ENCODE measurements at regions not wholly inside any gene's neighbourhood (a gene's known extent, or its start where the extent isn't known, plus 50 kb on each side); places are given as distances from the start of the nearest gene placed in this dataset.

DNA sequence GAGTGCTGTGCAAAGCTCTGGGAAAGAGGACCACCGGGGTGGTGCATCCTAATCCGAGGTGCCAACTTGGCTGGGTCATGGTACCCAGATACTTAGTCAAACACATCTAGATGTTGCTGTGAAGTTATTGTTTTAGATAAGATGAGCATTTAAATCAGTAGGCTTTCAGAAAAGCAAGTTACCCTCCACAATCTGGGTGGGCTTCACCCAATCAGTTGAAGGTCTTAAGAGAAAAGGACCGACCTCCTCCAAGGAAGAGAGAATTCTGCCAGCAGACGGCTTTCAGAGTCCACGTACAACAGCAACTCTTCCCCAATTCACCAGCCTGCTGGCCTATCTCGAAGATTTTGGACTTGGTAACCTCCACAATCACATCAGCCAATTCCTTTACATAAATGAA lies 338.1 kb downstream of the C16orf95 start:
- H3K79me2 ChIP-seq (ENCODE audit: control insufficient read depth, insufficient read depth, low read length): no peaks in the 10 kb centered on the region

DNA sequence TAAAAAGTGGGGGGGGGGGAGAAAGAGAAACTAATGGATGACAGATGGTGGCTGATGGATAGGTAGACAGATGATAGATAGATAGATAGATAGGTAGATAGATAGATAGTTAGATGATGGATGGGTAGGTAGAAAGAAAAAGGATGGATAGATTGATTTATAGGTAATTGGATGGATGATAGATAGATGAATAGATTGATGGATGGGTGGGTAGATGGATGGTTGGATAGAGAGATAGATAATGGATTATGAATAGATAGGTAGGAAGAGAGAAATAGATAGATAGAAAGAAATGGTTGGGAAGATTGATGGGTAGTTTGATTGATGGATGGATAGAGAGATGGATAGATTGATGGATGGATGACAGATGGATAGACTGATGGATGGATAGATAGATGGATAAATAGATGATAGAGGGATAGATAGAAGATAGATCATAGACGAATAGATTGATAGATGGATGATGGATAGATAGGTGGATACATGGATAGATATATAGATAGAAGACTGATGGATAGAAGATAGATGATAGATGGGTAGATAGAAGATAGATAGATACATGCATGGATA lies 337.1 kb downstream of the C16orf95 start:
- no peak for DNase-seq (ENCODE audit: low read depth in 2 of 2)
- TF ChIP-seq CTCF (conservative IDR thresholded peaks at IDR 0.05 in 1 of 2, IDR thresholded peaks at IDR 0.05 in 1 of 2; ENCODE audit: low read depth in 1 of 2, low read length in 2 of 2) (no peak), EZH2 (IDR thresholded peaks at IDR 0.05; ENCODE audit: low read length, missing control alignments) (no peak)
- no peaks in the 10 kb centered on the region for H3K36me3 ChIP-seq (ENCODE audit: control insufficient read depth, insufficient read depth, low read length)
- no peaks in the 10 kb centered on the region for H3K79me2 ChIP-seq (ENCODE audit: control insufficient read depth, insufficient read depth, low read length)
- H3K9me3 ChIP-seq (ENCODE audit: control insufficient read depth, insufficient read depth, low read depth, low read length): no peaks in the 10 kb centered on the region
- H3K27me3 ChIP-seq (ENCODE audit: control insufficient read depth, insufficient read depth, low read length): no peaks in the 10 kb centered on the region
- no peaks in the 10 kb centered on the region for H3K4me1 ChIP-seq (ENCODE audit: control insufficient read depth, extremely low read depth, insufficient read depth, low read length)
- no peak overlapping the region for H3K4me2 ChIP-seq (ENCODE audit: extremely low read depth, insufficient read depth, low read length)
- H3K27ac ChIP-seq (ENCODE audit: insufficient read depth, low read length): no peak overlapping the region
- H4K20me1 ChIP-seq (ENCODE audit: control insufficient read depth, extremely low read depth, insufficient read depth, low read length): no peaks in the 10 kb centered on the region
- no peak overlapping the region for H3K4me3 ChIP-seq (replicated peaks in 1 of 4; ENCODE audit: control extremely low read depth in 1 of 4, insufficient read depth in 1 of 4, low read depth in 3 of 4, low read length in 4 of 4)
- H2AFZ ChIP-seq (ENCODE audit: low read length): no peak overlapping the region
- H3K9ac ChIP-seq (ENCODE audit: insufficient read depth, low read length): no peak overlapping the region

More for the DNA sequence above, 338.1 kb downstream of the C16orf95 start:
- DNase-seq (ENCODE audit: low read depth in 2 of 2): no peak
- Histone ChIP-seq H3K4me2 (ENCODE audit: extremely low read depth, insufficient read depth, low read length) (no peak overlapping the region), H3K9ac (ENCODE audit: insufficient read depth, low read length) (no peak overlapping the region), H3K9me3 (ENCODE audit: control insufficient read depth, insufficient read depth, low read depth, low read length) (no peaks in the 10 kb centered on the region), H3K27me3 (ENCODE audit: control insufficient read depth, insufficient read depth, low read length) (no peaks in the 10 kb centered on the region), H3K27ac (ENCODE audit: insufficient read depth, low read length) (no peak overlapping the region), H2AFZ (ENCODE audit: low read length) (no peak overlapping the region), H3K36me3 (ENCODE audit: control insufficient read depth, insufficient read depth, low read length) (no peaks in the 10 kb centered on the region), H3K4me1 (ENCODE audit: control insufficient read depth, extremely low read depth, insufficient read depth, low read length) (no peaks in the 10 kb centered on the region), H4K20me1 (ENCODE audit: control insufficient read depth, extremely low read depth, insufficient read depth, low read length) (no peaks in the 10 kb centered on the region), H3K4me3 (replicated peaks in 1 of 4; ENCODE audit: control extremely low read depth in 1 of 4, insufficient read depth in 1 of 4, low read depth in 3 of 4, low read length in 4 of 4) (no peak overlapping the region)
- TF ChIP-seq EZH2 (IDR thresholded peaks at IDR 0.05; ENCODE audit: low read length, missing control alignments) (no peak), CTCF (conservative IDR thresholded peaks at IDR 0.05 in 1 of 2, IDR thresholded peaks at IDR 0.05 in 1 of 2; ENCODE audit: low read depth in 1 of 2, low read length in 2 of 2) (no peak)

DNA sequence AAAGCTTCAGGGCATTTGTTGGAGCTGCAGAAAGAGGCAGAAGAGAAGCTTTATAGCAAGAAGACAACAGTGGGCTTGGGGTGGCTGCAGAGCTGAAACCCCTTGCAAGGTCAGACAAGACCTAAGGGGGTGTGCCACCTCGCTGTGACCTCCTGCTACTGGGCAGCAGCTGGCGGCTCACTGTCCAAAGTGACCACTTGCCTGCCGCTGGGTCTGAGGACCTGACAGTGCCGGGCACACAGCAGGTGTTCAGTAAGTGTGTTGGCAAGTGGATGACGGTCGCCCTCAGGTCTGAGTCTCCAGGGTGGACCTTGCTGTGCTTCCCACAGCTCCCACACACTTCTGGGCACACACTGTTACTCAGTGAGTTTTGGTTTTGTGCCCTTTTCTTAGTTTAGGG lies 336.5 kb downstream of the C16orf95 start:
- no peak overlapping the region for H3K4me2 ChIP-seq (ENCODE audit: extremely low read depth, insufficient read depth, low read length)
- no peaks in the 10 kb centered on the region for H3K27me3 ChIP-seq (ENCODE audit: control insufficient read depth, insufficient read depth, low read length)
- no peaks in the 10 kb centered on the region for H3K4me1 ChIP-seq (ENCODE audit: control insufficient read depth, extremely low read depth, insufficient read depth, low read length)
- H4K20me1 ChIP-seq (ENCODE audit: control insufficient read depth, extremely low read depth, insufficient read depth, low read length): no peaks in the 10 kb centered on the region
- no peak overlapping the region for H3K9ac ChIP-seq (ENCODE audit: insufficient read depth, low read length)
- no peak overlapping the region for H3K4me3 ChIP-seq (replicated peaks in 1 of 4; ENCODE audit: control extremely low read depth in 1 of 4, insufficient read depth in 1 of 4, low read depth in 3 of 4, low read length in 4 of 4)
- no peaks in the 10 kb centered on the region for H3K9me3 ChIP-seq (ENCODE audit: control insufficient read depth, insufficient read depth, low read depth, low read length)
- TF ChIP-seq CTCF (conservative IDR thresholded peaks at IDR 0.05 in 1 of 2, IDR thresholded peaks at IDR 0.05 in 1 of 2; ENCODE audit: low read depth in 1 of 2, low read length in 2 of 2) (no peak), EZH2 (IDR thresholded peaks at IDR 0.05; ENCODE audit: low read length, missing control alignments) (no peak)
- DNase-seq (ENCODE audit: low read depth in 2 of 2): no peak
- no peak overlapping the region for H3K27ac ChIP-seq (ENCODE audit: insufficient read depth, low read length)
- H3K79me2 ChIP-seq (ENCODE audit: control insufficient read depth, insufficient read depth, low read length): no peaks in the 10 kb centered on the region
- no peak overlapping the region for H2AFZ ChIP-seq (ENCODE audit: low read length)
- no peaks in the 10 kb centered on the region for H3K36me3 ChIP-seq (ENCODE audit: control insufficient read depth, insufficient read depth, low read length)
